ENCODE measurements at regions not wholly inside any gene's neighbourhood (a gene's known extent, or its start where the extent isn't known, plus 50 kb on each side); places are given as distances from the start of the nearest gene placed in this dataset.
"Not testable (repeated sequence)": the region's sequence is repeated elsewhere in the genome, so short reads cannot be mapped to it uniquely, and the experiment has no call there.

- DNase-seq: no peak
These were observed 90.9 kb upstream of the FAT1 start for GRCh38 chr4:186814535-186815070.

- DNase-seq: no peak
These were observed 95.9 kb upstream of the FAT1 start for GRCh38 chr4:186819342-186820086.

- no peak for DNase-seq
These were observed 96.8 kb upstream of the FAT1 start for GRCh38 chr4:186820391-186820891.

- no peak for DNase-seq
These were observed 100.3 kb upstream of the FAT1 start for GRCh38 chr4:186823989-186824388.

- DNase-seq: no peak
These were observed 101.4 kb upstream of the FAT1 start for GRCh38 chr4:186825069-186825468.

GRCh38 chr4:186826006-186826405, 102.3 kb upstream of the FAT1 start:
- DNase-seq: no peak

- DNase-seq: no peak
These were observed 103.3 kb upstream of the FAT1 start for GRCh38 chr4:186826846-186827533.

GRCh38 chr4:186827534-186827897, 103.9 kb upstream of the FAT1 start:
- no peak for DNase-seq

- DNase-seq: no peak
These were observed 105.4 kb upstream of the FAT1 start for GRCh38 chr4:186829097-186829496.

- no peak for DNase-seq
These were observed 106.2 kb upstream of the FAT1 start for GRCh38 chr4:186829740-186830449.

- DNase-seq: no peak
These were observed 107.9 kb upstream of the FAT1 start for GRCh38 chr4:186831574-186831973.

GRCh38 chr4:186832906-186833305, 109.2 kb upstream of the FAT1 start:
- DNase-seq: peak; percentile 5

GRCh38 chr4:186837463-186837862, 113.8 kb upstream of the FAT1 start:
- DNase-seq: not testable (repeated sequence)

GRCh38 chr4:186838295-186838694, 114.6 kb upstream of the FAT1 start:
- DNase-seq: no peak

GRCh38 chr4:186839122-186840037, 115.7 kb upstream of the FAT1 start:
- no peak for DNase-seq

GRCh38 chr4:186840222-186840701, 116.6 kb upstream of the FAT1 start:
- no peak for DNase-seq

GRCh38 chr4:186840771-186841301, 117.2 kb upstream of the FAT1 start:
- DNase-seq: no peak

- no peak for DNase-seq
These were observed 120.5 kb upstream of the FAT1 start for GRCh38 chr4:186844059-186844681.

GRCh38 chr4:186845137-186845842, 121.6 kb upstream of the FAT1 start:
- DNase-seq: peak; percentile 43

GRCh38 chr4:186846426-186846825, 122.8 kb upstream of the FAT1 start:
- DNase-seq: no peak
